Renal cortical epithelial cell (primary cell): ENCODE measurements at regions not wholly inside any gene's neighbourhood (a gene's known extent, or its start where the extent isn't known, plus 50 kb on each side); places are given as distances from the start of the nearest gene placed in this dataset.
A peak's percentile ranks its signal among the peaks of the same experiment; 100 is the strongest.

Source experiments
- DNase-seq: peaks from one replicate; pipeline ENCODE4 v3.0.0-alpha.2; 2011; ENCODE audit warnings: low read depth

GRCh38 chr16:79298894-79299799 lies 301.4 kb downstream of the MAF start:
- DNase-seq: no peak

DNA sequence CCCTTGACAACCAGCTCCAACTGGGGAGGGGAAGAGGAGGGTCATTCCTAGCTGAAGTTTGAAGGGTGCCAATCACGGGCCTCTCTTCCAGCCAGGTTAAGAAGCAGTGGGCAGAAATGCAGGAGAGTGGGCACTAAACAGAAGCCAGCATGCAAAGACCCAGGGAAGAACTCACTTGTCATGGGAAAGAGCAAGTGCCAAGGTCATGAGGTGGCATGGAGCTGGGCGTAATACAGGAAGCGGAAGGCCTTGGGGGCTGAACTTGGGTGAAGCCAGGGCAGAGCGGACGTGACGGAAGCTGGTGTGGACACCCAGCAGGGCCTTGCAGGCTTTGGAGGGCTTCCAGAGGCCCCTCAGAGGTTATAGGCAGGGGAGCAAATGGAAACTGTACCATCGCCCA lies 302.1 kb downstream of the MAF start:
- no peak for DNase-seq

- no peak for DNase-seq
Measured at GRCh38 chr16:79297805-79298204, 302.7 kb downstream of the MAF start.

DNA sequence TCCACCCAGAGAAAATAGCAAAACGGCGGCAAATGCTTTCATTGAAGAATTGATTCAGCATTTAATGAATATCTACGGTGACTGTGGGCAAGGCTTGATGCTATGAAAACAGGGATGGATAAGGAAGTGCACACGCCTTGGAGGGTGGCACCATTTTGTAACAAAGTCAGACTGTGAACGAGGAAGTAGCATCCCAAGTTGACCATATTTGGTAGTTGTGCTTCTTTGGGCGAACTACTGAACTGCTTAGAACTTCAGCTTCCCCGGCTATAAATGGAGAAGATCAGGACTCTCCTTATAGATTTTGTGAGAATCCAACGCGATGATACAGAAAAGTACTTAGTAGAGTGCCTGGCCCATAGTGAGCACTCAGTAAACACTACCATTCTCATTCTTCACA lies 303.2 kb downstream of the MAF start:
- DNase-seq: no peak

DNA sequence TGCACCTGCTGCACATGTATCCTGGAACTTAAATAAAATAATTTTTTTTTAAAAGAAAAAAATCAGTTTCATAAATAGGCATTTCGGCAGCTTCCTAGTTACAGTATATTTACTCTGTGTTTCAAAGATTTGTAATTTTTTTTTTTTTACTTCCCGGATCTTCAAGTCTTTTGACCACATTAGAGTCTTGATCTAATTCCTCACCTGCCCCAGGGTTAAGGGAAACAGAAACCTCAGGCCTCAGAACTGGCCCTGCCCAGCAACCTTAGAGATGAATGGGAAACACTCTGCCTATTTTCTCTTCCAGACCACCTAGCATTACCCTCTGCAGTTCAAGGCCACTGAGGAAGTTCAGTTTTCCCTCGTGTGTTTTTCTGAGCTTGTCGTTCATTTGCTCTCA lies 304.0 kb downstream of the MAF start:
- DNase-seq: no peak

DNA sequence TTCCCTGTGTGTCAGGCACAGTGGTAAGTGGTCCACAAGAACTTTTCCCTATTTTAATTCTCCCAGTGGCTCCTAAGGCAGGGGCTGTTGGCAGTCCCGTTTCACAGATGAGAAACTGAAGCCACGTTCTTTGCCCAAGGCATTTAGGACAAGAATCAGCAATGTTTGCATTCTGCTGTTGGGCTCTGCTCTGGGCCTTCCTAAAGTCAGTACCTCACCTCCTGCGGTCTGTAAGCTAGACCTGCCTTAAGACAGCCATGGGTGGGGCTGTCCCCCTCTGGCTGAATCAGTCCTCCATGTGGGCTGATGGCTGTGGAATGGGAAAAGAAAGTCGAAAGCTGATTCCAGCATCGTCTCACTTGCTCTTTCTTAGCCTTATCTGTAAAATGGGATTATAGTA lies 304.8 kb downstream of the MAF start:
- DNase-seq: no peak

DNA sequence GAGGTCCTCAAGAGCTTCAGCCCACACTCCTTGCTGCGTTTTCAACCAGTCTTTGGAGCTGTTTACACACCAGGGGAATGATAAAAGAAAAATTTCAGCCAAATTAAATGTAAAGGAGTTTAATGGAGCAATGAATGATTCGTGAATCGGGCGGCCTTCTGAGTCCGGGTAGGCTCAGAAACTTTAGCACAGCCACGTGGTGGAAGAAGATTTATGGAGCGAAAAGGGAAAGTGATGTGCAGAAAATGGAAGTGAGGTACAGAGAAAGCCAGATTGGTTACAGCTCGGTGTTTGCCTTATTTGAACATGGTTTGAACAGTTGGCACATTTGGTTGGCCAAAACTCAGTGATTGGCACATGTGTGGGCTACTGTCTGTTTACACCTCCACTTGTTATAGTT lies 305.4 kb downstream of the MAF start:
- no peak for DNase-seq

GRCh38 chr16:79294568-79294967 lies 306.0 kb downstream of the MAF start:
- no peak for DNase-seq

DNA sequence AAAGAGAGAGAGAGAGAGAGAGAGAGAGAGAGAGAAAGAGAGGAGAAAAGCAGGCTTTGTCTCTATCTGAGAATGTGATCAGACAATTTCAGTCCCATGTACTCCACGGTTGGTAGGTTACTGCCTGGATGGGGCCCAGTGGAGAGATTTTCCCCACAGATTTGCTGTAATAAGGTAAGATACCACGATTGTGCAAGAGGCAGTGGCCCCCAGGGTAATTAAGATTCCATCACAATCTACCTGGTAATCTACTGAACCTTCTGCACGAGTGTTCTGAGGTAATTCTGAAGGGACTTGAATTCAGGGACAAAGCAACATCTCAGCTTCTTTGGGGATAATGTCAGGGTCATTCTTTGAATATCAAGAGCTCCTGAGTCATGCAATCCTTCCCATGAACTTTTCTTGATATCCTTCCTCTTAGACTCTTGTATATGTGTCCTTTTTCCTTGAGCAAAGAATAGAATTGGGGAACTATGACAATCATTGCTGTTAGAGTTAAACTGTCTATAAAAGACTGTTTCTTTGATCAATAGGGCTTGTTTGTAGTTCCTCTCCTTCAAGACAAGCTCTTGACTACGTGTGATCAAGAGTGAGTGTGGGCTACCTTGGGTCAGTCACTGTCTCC lies 306.6 kb downstream of the MAF start:
- DNase-seq: no peak

GRCh38 chr16:79288066-79288465 lies 312.5 kb downstream of the MAF start:
- no peak for DNase-seq

DNA sequence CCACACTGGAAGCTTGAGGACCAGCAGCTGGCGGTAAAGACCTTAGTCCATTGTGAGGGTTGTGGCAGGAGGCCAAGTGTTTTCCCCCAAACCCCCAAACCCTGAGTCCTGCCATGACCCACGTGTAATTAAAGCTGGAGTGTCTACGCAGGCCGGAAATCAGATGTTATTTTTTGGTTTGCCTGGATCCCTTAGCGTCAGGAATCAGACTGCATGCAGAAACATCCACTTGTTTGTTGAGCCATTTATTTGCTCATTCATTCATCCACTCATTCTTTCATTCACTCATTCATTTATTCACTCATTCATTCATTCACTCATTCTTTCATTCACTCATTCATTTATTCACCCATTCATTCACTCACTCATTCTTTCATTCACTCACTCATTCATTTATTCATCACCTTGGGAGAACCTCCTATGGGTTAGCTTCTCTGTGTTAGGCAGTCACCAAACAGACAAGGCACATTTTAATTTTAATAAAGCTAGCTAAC lies 313.1 kb downstream of the MAF start:
- DNase-seq: no peak

- peak; percentile 6 for DNase-seq
Measured at GRCh38 chr16:79286646-79287423, 313.7 kb downstream of the MAF start.

DNA sequence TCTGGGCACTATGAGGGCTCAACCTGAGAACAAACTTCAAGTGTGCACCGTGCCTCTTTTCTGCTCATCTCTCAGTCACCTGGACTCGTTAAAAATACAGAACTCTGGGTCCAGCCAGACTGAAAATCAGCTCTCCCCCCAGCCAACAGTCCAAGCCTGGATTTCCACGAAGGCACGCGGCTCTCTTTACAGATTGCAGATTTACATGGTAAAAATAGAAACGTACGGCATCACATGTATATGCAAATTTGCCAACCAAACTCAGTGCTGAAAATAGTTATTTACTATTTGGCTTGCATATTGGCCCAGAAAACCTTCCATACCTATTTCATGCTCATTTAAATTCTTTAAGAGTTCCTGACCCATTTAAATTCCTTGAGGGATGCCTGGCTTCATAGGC lies 315.8 kb downstream of the MAF start:
- no peak for DNase-seq

DNA sequence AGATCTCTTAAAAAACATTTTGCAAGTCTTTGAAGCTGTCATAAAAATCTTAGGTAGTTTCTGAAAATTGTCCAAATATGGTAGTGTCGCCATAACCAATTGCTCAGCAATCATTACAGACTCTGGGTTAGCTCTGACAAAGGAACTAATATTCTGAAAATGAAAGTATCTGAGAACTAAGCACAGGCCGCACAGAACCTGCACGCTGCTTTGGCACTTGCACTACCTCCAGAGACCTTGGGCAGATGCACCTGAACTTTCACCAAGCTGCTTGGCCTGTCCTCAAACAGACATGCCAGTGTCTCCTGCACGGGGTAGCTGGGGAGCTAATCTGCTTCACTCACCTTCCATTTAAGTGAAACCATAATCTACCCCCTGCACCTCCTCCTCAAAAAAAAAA lies 317.0 kb downstream of the MAF start:
- DNase-seq: no peak

- DNase-seq: no peak
Measured at GRCh38 chr16:79282806-79283205, 317.7 kb downstream of the MAF start.

GRCh38 chr16:79278506-79278905 lies 322.0 kb downstream of the MAF start:
- no peak for DNase-seq

DNA sequence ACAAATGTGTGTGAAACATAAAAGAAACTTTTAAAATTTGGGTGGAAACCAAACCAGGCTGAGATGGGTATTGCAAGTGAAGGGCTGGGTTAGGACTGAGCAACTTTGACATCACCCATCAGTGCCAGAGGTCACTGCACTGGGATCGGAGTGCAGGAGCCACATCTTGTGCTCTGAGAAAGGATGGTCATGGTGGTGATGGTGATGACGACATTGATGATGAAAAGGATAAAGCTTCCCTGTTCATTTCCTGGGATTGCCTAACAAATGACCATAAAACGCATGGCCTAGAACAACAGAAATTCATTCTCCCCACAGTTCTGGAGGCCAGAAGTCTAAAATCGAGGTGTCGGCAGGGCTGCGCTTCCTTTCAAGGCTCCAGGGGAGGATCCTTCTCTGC lies 324.0 kb downstream of the MAF start:
- DNase-seq: no peak

DNA sequence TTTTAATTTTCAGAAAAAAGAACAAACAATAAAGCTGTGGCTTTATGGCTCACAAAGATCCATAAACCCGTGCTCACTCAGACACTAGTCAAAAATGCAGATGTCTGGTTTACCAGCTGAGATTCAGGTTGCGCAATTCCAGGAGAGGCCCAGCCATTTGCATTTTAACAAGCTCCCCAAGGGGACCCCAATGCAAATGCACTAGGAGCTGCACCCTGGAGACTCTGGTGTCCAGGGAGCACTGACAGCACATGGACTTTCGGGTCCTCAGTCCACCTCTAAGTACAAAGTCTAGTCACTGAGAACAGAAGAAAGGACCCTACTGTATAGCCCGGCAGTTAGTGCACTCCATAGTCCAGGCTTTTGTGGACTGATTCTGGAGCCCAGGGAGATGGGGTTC lies 326.3 kb downstream of the MAF start:
- DNase-seq: no peak

GRCh38 chr16:79272141-79272577 lies 328.4 kb downstream of the MAF start:
- DNase-seq: no peak

- no peak for DNase-seq
Measured at GRCh38 chr16:79271583-79271982, 329.0 kb downstream of the MAF start.

DNA sequence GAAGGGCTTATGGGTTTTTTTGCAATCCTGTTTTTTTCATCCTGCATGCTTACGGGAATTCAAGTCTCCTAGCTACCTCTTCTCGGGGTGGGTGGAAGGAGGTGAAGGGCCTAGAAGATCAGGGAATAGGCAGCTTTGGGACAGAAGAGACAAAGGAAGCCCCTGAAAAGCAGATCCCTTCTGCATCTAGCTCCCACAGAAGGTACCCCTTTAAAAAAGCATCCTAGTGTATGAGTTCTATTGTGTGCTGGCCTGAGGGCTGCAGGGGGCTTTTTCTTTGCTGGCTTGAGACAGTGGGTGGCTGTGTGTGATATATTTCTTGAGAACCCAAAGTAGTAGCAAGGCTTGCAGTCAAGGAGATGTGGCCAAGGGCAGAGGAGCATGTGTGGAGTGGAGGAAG lies 330.5 kb downstream of the MAF start:
- no peak for DNase-seq

GRCh38 chr16:79269211-79269863 lies 331.2 kb downstream of the MAF start:
- DNase-seq: no peak
